B cell (primary cell): ENCODE measurements at regions not wholly inside any gene's neighbourhood (a gene's known extent, or its start where the extent isn't known, plus 50 kb on each side); places are given as distances from the start of the nearest gene placed in this dataset.

ENCODE experiments used
- CTCF ChIP-seq: fragments of 200-600 bp; IDR thresholded peaks from one replicate; pipeline ENCODE4 v1.8.0; 2022; ENCODE audit warnings: antibody characterized with exemption, mild to moderate bottlenecking
- EZH2 ChIP-seq: IDR thresholded peaks from 2 replicates; pipeline ENCODE4 v1.6.1; 2012; ENCODE audit warnings: borderline replicate concordance, low read depth, mild to moderate bottlenecking, moderate library complexity, low read length; ENCODE audit not compliant: insufficient read depth, poor library complexity, severe bottlenecking

GRCh38 chr2:23199115-23199918 is 185.7 kb upstream of the KLHL29 start:
- TF ChIP-seq CTCF = no peak
- TF ChIP-seq EZH2 = no peak
